H1 (cell line): ENCODE measurements at regions not wholly inside any gene's neighbourhood (a gene's known extent, or its start where the extent isn't known, plus 50 kb on each side); places are given as distances from the start of the nearest gene placed in this dataset.

ENCODE experiments used
- CTCF ChIA-PET: fragments of 300-600 bp; sonication (Branson Sonifier 250); formaldehyde crosslinking; loops from one replicate; lab custom pipeline; 2021; ENCODE audit not compliant: partially characterized antibody; lab: Charles Lee
- POLR2A ChIA-PET: fragments of 300-600 bp; sonication (Branson Sonifier 250); formaldehyde crosslinking; loops from one replicate; lab custom pipeline; 2021; ENCODE audit warnings: inconsistent platforms; ENCODE audit not compliant: partially characterized antibody; lab: Charles Lee
- DNase-seq, 2 experiments: peaks; one replicate each; pipeline versions ENCODE4 v3.0.0 to v3.0.0-alpha.2; 2010 to 2022; ENCODE audit warnings: low spot score in 2 of 2, low read depth in 1 of 2, mixed read lengths in 1 of 2
- FAIRE-seq: peaks from 2 replicates; lab custom pipeline; 2011; peaks lifted over from hg19 to GRCh38; lab: Jason Lieb, UNC
- H2AFZ ChIP-seq: 2 replicates; pipeline ENCODE4 v1.8.1; 2012; ENCODE audit warnings: low read length, inconsistent platforms
- H2AK5ac ChIP-seq: 2 replicates; pipeline ENCODE4 v1.6.1; 2013; ENCODE audit warnings: low read depth, low read length
- H2BK120ac ChIP-seq: replicated peaks from 2 replicates; pipeline ENCODE3; 2013; ENCODE audit warnings: low read depth, low read length, inconsistent platforms
- H2BK12ac ChIP-seq: 2 replicates; pipeline ENCODE4 v1.6.1; 2013; ENCODE audit warnings: low read depth, low read length
- H2BK15ac ChIP-seq: 2 replicates; pipeline ENCODE4 v1.6.1; 2013; ENCODE audit warnings: low read length
- H2BK20ac ChIP-seq: 2 replicates; pipeline ENCODE4 v1.6.1; 2013; ENCODE audit warnings: low read length
- H2BK5ac ChIP-seq: 2 replicates; pipeline ENCODE4 v1.6.1; 2013; ENCODE audit warnings: low read depth, low read length
- H3K14ac ChIP-seq: 2 replicates; pipeline ENCODE4 v1.6.1; 2013; ENCODE audit warnings: inconsistent platforms; ENCODE audit not compliant: insufficient read length
- H3K18ac ChIP-seq: 2 replicates; pipeline ENCODE4 v1.6.1; 2013; ENCODE audit warnings: low read length; ENCODE audit errors: extremely low read depth
- H3K23ac ChIP-seq: 2 replicates; pipeline ENCODE4 v1.6.1; 2013; ENCODE audit warnings: inconsistent platforms; ENCODE audit not compliant: insufficient read length
- H3K23me2 ChIP-seq: 2 replicates; pipeline ENCODE4 v1.6.1; 2013; ENCODE audit warnings: low read depth, low read length
- H3K27ac ChIP-seq: 2 replicates; pipeline ENCODE4 v1.6.1; 2011; ENCODE audit warnings: low read depth, low read length, inconsistent platforms
- H3K27me3 ChIP-seq, 4 experiments: replicated peaks in 1 of 4; 1 replicate in 1 of 4; 2 replicates in 3 of 4; pipeline versions ENCODE4 v1.6.1 to v1.8.1; 2011 to 2013; ENCODE audit warnings: low read length in 3 of 4, mild to moderate bottlenecking in 3 of 4, inconsistent platforms in 2 of 4, mixed read lengths in 2 of 4, moderate library complexity in 1 of 4; ENCODE audit not compliant: control insufficient read depth in 3 of 4, insufficient read depth in 3 of 4; ENCODE audit errors: extremely low read depth in 1 of 4
- H3K36me3 ChIP-seq, 4 experiments: 2 replicates each; pipeline versions ENCODE4 v1.6.1 to v1.8.1; 2011 to 2013; ENCODE audit warnings: mild to moderate bottlenecking in 4 of 4, low read length in 3 of 4, moderate library complexity in 2 of 4, control low read depth in 1 of 4, inconsistent platforms in 1 of 4; ENCODE audit not compliant: insufficient read depth in 4 of 4, control insufficient read depth in 2 of 4
- H3K4ac ChIP-seq: replicated peaks from 2 replicates; pipeline ENCODE3; 2013; ENCODE audit warnings: low read length, low read depth, mixed read lengths, inconsistent platforms; ENCODE audit not compliant: insufficient read length
- H3K4me1 ChIP-seq, 4 experiments: replicated peaks in 1 of 4; 1 replicate in 1 of 4; 2 replicates in 3 of 4; pipeline versions ENCODE4 v1.6.1 to v1.8.1; 2011 to 2013; ENCODE audit warnings: low read length in 3 of 4, inconsistent platforms in 2 of 4, mixed read lengths in 1 of 4; ENCODE audit not compliant: insufficient read depth in 4 of 4, control insufficient read depth in 3 of 4
- H3K4me2 ChIP-seq, 2 experiments: 2 replicates each; pipeline versions ENCODE4 v1.6.1 to v1.8.1; 2011 to 2013; ENCODE audit warnings: low read depth in 2 of 2, low read length in 2 of 2, control low read depth in 1 of 2, inconsistent platforms in 1 of 2, mild to moderate bottlenecking in 1 of 2; ENCODE audit not compliant: insufficient read depth in 1 of 2
- H3K4me3 ChIP-seq, 4 experiments: fragments of 200-600, 300-600 bp in 1 of 4; sonication (generic), shearing (Covaris generic), sonication (Bioruptor Twin) in 1 of 4; 2 replicates each; pipeline versions ENCODE4 v1.5.1 to v1.8.1; 2011 to 2016; ENCODE audit warnings: low read length in 4 of 4, low read depth in 3 of 4, control low read depth in 2 of 4, inconsistent platforms in 2 of 4, mild to moderate bottlenecking in 2 of 4, mixed read lengths in 1 of 4, moderate library complexity in 1 of 4; ENCODE audit not compliant: insufficient read depth in 2 of 4; ENCODE audit errors: extremely low read depth in 1 of 4
- H3K56ac ChIP-seq: replicated peaks from 2 replicates; pipeline ENCODE3; 2013; ENCODE audit warnings: low read depth, mild to moderate bottlenecking, mixed read lengths, low read length, inconsistent platforms; ENCODE audit not compliant: insufficient read length
- H3K79me1 ChIP-seq: 2 replicates; pipeline ENCODE4 v1.6.1; 2013; ENCODE audit warnings: low read depth, low read length, control low read depth
- H3K79me2 ChIP-seq, 2 experiments: 2 replicates each; pipeline versions ENCODE4 v1.6.1 to v1.8.1; 2012 to 2013; ENCODE audit warnings: low read length in 2 of 2, mild to moderate bottlenecking in 2 of 2, inconsistent platforms in 1 of 2; ENCODE audit not compliant: insufficient read depth in 2 of 2, control insufficient read depth in 1 of 2
- H3K9ac ChIP-seq, 4 experiments: replicated peaks in 1 of 4; 1 replicate in 1 of 4; 2 replicates in 3 of 4; pipeline versions ENCODE4 v1.6.1 to v1.8.1; 2011 to 2013; ENCODE audit warnings: low read depth in 3 of 4, low read length in 3 of 4, control low read depth in 2 of 4, mild to moderate bottlenecking in 2 of 4, moderate library complexity in 2 of 4, inconsistent platforms in 1 of 4; ENCODE audit errors: extremely low read depth in 1 of 4
- H3K9me3 ChIP-seq, 2 experiments: 2 replicates each; pipeline versions ENCODE4 v1.6.1 to v1.8.1; 2012 to 2013; ENCODE audit warnings: mild to moderate bottlenecking in 2 of 2, moderate library complexity in 2 of 2, control low read depth in 1 of 2, inconsistent platforms in 1 of 2, low read depth in 1 of 2, low read length in 1 of 2, mixed read lengths in 1 of 2; ENCODE audit not compliant: insufficient read depth in 2 of 2
- H4K20me1 ChIP-seq, 2 experiments: replicated peaks in 1 of 2; 2 replicates each; pipeline versions ENCODE3 to v1.8.1; 2011 to 2013; ENCODE audit warnings: inconsistent platforms in 2 of 2, low read length in 2 of 2, mild to moderate bottlenecking in 1 of 2; ENCODE audit not compliant: insufficient read depth in 2 of 2, control insufficient read depth in 1 of 2
- H4K5ac ChIP-seq: 2 replicates; pipeline ENCODE4 v1.6.1; 2013; ENCODE audit warnings: low read length, low read depth, mixed read lengths, inconsistent platforms; ENCODE audit not compliant: insufficient read length
- H4K8ac ChIP-seq: 2 replicates; pipeline ENCODE4 v1.8.0; 2013; ENCODE audit warnings: mild to moderate bottlenecking, moderate library complexity, low read length, inconsistent platforms; ENCODE audit not compliant: insufficient read depth; ENCODE audit errors: extremely low read depth
- H4K91ac ChIP-seq: replicated peaks from 2 replicates; pipeline ENCODE3; 2013; ENCODE audit warnings: low read length, mixed read lengths, inconsistent platforms; ENCODE audit not compliant: insufficient read length
- ASH2L ChIP-seq: fragments of 200-600, 300-600 bp; sonication (generic); IDR thresholded peaks from one replicate; pipeline ENCODE4 v1.7.1; 2017; ENCODE audit warnings: low read length
- BCL11A ChIP-seq, 2 experiments: IDR thresholded peaks; one replicate each; pipeline ENCODE4 v1.6.1; 2011; ENCODE audit warnings: low read depth in 2 of 2, low read length in 2 of 2, mild to moderate bottlenecking in 2 of 2
- BRCA1 ChIP-seq: IDR thresholded peaks from 2 replicates; pipeline ENCODE4 v1.6.1; 2012; ENCODE audit warnings: low read depth, low read length, improper control_type of control experiment
- CHD1 ChIP-seq: IDR thresholded peaks from 2 replicates; pipeline ENCODE4 v1.6.1; 2012; ENCODE audit warnings: low read depth, low read length, improper control_type of control experiment
- EP300 ChIP-seq, 2 experiments: IDR thresholded peaks; 1 replicate in 1 of 2; 2 replicates in 1 of 2; pipeline ENCODE4 v1.6.1; 2011 to 2012; ENCODE audit warnings: low read depth in 2 of 2, low read length in 2 of 2, mild to moderate bottlenecking in 2 of 2, borderline replicate concordance in 1 of 2, inconsistent platforms in 1 of 2, moderate library complexity in 1 of 2
- KDM1A ChIP-seq: fragments of 200-600, 300-600 bp; sonication (generic); IDR thresholded peaks from 2 replicates; pipeline ENCODE4 v1.7.1; 2016; ENCODE audit warnings: mild to moderate bottlenecking, low read length, borderline replicate concordance
- KDM5A ChIP-seq: fragments of 200-600 bp; IDR thresholded peaks from 2 replicates; pipeline ENCODE4 v1.7.1; 2012; ENCODE audit warnings: mild to moderate bottlenecking, low read length, inconsistent platforms, mixed read lengths
- MAFK ChIP-seq: IDR thresholded peaks from 2 replicates; pipeline ENCODE4 v1.6.1; 2012; ENCODE audit warnings: low read depth, mild to moderate bottlenecking, improper control_type of control experiment, low read length
- SIRT6 ChIP-seq: IDR thresholded peaks from one replicate; pipeline ENCODE4 v1.7.1; 2012; ENCODE audit warnings: low read length, inconsistent platforms
- TAF1 ChIP-seq: IDR thresholded peaks from 2 replicates; pipeline ENCODE4 v1.6.1; 2011; ENCODE audit warnings: mild to moderate bottlenecking, low read depth, low read length
- YY1 ChIP-seq: IDR thresholded peaks from 2 replicates; pipeline ENCODE4 v1.6.1; 2011; ENCODE audit warnings: low read depth, mild to moderate bottlenecking, low read length
- ZNF274 ChIP-seq: IDR thresholded peaks from 2 replicates; pipeline ENCODE4 v1.7.0; 2012; ENCODE audit warnings: low read length, borderline replicate concordance; ENCODE audit errors: extremely low read depth
- TF ChIP-seq, protein P1 (sequence below): IDR thresholded peaks from 2 replicates; pipeline ENCODE4 v1.6.1; 2012; ENCODE audit warnings: inconsistent platforms
- TF ChIP-seq, protein P2 (sequence below): IDR thresholded peaks from 2 replicates; pipeline ENCODE4 v1.6.1; 2012; ENCODE audit warnings: low read length, inconsistent platforms

DNA sequence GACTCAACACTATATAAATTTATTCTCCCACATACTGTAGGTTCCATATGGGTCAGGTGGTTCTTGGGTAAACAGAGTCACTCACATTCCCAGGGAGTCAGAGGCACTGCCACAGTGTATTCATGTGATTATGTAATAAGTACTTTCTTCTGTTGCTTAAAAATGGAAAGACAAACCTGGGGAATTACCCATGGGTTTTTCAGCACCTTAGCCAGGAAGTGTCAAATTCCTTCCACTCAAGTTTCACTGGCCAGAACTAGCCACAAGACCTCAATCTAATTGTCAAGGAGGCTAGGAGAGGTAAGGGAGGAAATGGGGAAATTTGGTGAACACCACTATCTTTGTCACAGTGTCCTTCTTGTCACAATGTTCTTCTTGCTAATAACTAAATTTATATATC lies 333.2 kb upstream of the MDGA2 start:
- ChIA-PET CTCF (no interaction called here), POLR2A (no interaction called here)
- Histone ChIP-seq H3K27ac (no peak overlapping the region), H4K5ac (no peak overlapping the region), H3K9ac (no peak overlapping the region), H2BK20ac (no peak overlapping the region), H3K23ac (no peak overlapping the region), H3K4ac (no peak overlapping the region), H4K20me1 (no peaks in the 10 kb centered on the region), H3K79me1 (no peaks in the 10 kb centered on the region), H3K9me3 (no peaks in the 10 kb centered on the region), H2BK12ac (no peak overlapping the region), H3K4me2 (no peak overlapping the region), H3K79me2 (no peaks in the 10 kb centered on the region), H3K23me2 (no peaks in the 10 kb centered on the region), H2AFZ (no peak overlapping the region), H3K36me3 (no peaks in the 10 kb centered on the region), H2BK15ac (no peak overlapping the region), H3K56ac (no peak overlapping the region), H4K91ac (no peak overlapping the region), H3K4me1 (peaks cover 0 to 3% (median 0%) of the 10 kb centered on the region in 4 experiments; a peak in 1 of 7 replicates), H3K18ac (no peak overlapping the region), H3K4me3 (no peak overlapping the region), H2BK5ac (no peak overlapping the region), H3K27me3 (no peaks in the 10 kb centered on the region), H4K8ac (no peak overlapping the region), H2BK120ac (no peak overlapping the region), H3K14ac (no peak overlapping the region), H2AK5ac (no peak overlapping the region)
- DNase-seq (no peak), FAIRE-seq (no peak)
- TF ChIP-seq CHD1, result no peak
- no peak for TF ChIP-seq BRCA1
- TF ChIP-seq ASH2L, result no peak
- no peak for TF ChIP-seq KDM1A
- TF ChIP-seq ZNF274, result no peak
- no peak for TF ChIP-seq YY1
- TF ChIP-seq BCL11A (IDR thresholded peaks at IDR 0.05; ENCODE audit: low read depth in 2 of 2, low read length in 2 of 2), result no peak
- TF ChIP-seq, protein P1, sequence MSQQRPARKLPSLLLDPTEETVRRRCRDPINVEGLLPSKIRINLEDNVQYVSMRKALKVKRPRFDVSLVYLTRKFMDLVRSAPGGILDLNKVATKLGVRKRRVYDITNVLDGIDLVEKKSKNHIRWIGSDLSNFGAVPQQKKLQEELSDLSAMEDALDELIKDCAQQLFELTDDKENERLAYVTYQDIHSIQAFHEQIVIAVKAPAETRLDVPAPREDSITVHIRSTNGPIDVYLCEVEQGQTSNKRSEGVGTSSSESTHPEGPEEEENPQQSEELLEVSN, result no peak
- TF ChIP-seq KDM5A, result no peak
- TF ChIP-seq SIRT6, result no peak
- no peak for TF ChIP-seq TAF1
- TF ChIP-seq MAFK, result no peak
- TF ChIP-seq, protein P2, sequence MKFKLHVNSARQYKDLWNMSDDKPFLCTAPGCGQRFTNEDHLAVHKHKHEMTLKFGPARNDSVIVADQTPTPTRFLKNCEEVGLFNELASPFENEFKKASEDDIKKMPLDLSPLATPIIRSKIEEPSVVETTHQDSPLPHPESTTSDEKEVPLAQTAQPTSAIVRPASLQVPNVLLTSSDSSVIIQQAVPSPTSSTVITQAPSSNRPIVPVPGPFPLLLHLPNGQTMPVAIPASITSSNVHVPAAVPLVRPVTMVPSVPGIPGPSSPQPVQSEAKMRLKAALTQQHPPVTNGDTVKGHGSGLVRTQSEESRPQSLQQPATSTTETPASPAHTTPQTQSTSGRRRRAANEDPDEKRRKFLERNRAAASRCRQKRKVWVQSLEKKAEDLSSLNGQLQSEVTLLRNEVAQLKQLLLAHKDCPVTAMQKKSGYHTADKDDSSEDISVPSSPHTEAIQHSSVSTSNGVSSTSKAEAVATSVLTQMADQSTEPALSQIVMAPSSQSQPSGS, result no peak
- no peak for TF ChIP-seq EP300 (IDR thresholded peaks at IDR 0.05; ENCODE audit: borderline replicate concordance in 1 of 2, low read depth in 2 of 2, low read length in 2 of 2)
